ENCODE measurements at regions not wholly inside any gene's neighbourhood (a gene's known extent, or its start where the extent isn't known, plus 50 kb on each side); places are given as distances from the start of the nearest gene placed in this dataset.

DNA sequence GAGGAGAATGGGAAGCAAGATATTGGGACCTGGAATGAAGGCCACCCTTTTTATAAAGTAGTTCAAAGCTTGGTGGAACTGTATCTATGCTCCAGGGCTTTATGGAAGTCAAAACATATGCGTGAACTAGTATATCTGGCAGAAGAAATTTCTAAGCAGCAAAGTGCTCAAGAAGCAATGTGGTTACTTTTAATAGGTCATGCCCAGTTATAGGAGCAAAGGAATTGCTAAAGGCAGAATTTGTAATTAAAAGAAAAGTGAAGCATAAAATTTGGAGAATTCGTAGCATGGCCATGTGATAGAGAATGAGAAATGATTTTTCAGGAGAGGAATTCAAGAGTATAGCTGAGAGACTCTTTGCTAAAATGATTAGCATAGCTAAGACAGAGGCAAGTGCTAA lies 1110.4 kb downstream of the XPNPEP1 start:
- no peaks in the 10 kb centered on the region for H3K36me3 ChIP-seq (ENCODE audit: insufficient read depth)
- no peaks in the 10 kb centered on the region for H4K20me1 ChIP-seq (ENCODE audit: insufficient read depth)
- no peaks in the 10 kb centered on the region for H3K27me3 ChIP-seq (ENCODE audit: insufficient read depth, low read depth)
- H3K9ac ChIP-seq, result no peak overlapping the region
- no peak overlapping the region for H2AFZ ChIP-seq (ENCODE audit: low read depth)
- TF ChIP-seq, protein P1, sequence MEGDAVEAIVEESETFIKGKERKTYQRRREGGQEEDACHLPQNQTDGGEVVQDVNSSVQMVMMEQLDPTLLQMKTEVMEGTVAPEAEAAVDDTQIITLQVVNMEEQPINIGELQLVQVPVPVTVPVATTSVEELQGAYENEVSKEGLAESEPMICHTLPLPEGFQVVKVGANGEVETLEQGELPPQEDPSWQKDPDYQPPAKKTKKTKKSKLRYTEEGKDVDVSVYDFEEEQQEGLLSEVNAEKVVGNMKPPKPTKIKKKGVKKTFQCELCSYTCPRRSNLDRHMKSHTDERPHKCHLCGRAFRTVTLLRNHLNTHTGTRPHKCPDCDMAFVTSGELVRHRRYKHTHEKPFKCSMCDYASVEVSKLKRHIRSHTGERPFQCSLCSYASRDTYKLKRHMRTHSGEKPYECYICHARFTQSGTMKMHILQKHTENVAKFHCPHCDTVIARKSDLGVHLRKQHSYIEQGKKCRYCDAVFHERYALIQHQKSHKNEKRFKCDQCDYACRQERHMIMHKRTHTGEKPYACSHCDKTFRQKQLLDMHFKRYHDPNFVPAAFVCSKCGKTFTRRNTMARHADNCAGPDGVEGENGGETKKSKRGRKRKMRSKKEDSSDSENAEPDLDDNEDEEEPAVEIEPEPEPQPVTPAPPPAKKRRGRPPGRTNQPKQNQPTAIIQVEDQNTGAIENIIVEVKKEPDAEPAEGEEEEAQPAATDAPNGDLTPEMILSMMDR (conservative IDR thresholded peaks at IDR 0.05; ENCODE audit: low read depth, low read length), result no peak
- H3K4me3 ChIP-seq (IDR thresholded peaks at IDR 0.05; ENCODE audit: insufficient read depth, low read depth, low read length), result no peak overlapping the region
- H3K79me2 ChIP-seq (ENCODE audit: insufficient read depth, low read depth), result no peaks in the 10 kb centered on the region
- H3K27ac ChIP-seq, result no peak overlapping the region
- H3K4me1 ChIP-seq (ENCODE audit: low read depth, poor library complexity, severe bottlenecking), result no peaks in the 10 kb centered on the region
- H3K4me2 ChIP-seq, result no peak overlapping the region

DNA sequence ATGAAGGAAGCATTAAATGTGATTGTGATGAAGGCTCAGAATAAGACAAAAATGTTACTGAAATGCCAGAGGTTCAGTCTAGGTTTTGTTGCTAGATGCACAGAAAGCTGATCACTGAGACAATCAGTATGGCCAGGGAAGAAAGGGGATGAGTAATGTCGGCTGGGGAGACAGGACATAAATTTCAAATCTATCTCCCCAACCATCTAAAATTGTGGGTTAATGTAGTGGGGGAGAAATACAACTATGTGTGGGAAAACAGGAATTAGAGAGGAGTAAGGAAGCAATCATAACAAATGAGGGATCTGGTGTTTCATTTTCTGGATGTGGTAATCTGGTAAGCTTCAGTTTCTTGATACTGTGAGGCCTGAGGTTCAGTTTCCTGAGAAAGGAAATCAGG lies 1111.0 kb downstream of the XPNPEP1 start:
- no peak overlapping the region for H3K9ac ChIP-seq
- no peaks in the 10 kb centered on the region for H3K79me2 ChIP-seq (ENCODE audit: insufficient read depth, low read depth)
- H3K4me3 ChIP-seq (IDR thresholded peaks at IDR 0.05; ENCODE audit: insufficient read depth, low read depth, low read length), result no peak overlapping the region
- H3K36me3 ChIP-seq (ENCODE audit: insufficient read depth), result no peaks in the 10 kb centered on the region
- no peak overlapping the region for H3K4me2 ChIP-seq
- no peak overlapping the region for H2AFZ ChIP-seq (ENCODE audit: low read depth)
- TF ChIP-seq, protein P1 (conservative IDR thresholded peaks at IDR 0.05; ENCODE audit: low read depth, low read length), result no peak
- no peaks in the 10 kb centered on the region for H3K27me3 ChIP-seq (ENCODE audit: insufficient read depth, low read depth)
- H4K20me1 ChIP-seq (ENCODE audit: insufficient read depth), result no peaks in the 10 kb centered on the region
- no peaks in the 10 kb centered on the region for H3K4me1 ChIP-seq (ENCODE audit: low read depth, poor library complexity, severe bottlenecking)
- no peak overlapping the region for H3K27ac ChIP-seq

DNA sequence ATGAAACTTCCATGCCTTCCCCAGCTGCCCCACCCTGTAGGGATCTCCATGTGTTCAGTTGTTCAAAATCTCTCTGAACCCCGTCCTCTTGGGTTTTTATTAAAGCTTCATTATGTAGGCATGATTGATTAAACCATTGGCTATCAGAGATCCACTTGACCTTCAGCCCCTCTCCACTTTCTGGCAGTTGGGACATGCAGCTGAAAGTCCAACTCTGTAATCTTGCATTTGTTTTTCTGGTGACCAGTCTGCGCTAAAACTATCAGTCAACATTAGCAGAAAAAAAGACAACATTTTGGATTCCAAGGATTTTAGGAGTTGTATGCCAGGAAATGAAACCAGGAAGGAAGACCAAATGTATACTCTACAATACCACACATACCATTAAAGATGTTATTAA lies 1115.1 kb downstream of the XPNPEP1 start:
- no peak overlapping the region for H3K4me2 ChIP-seq
- no peak overlapping the region for H3K4me3 ChIP-seq (IDR thresholded peaks at IDR 0.05; ENCODE audit: insufficient read depth, low read depth, low read length)
- no peak overlapping the region for H3K9ac ChIP-seq
- H3K27me3 ChIP-seq (ENCODE audit: insufficient read depth, low read depth), result no peaks in the 10 kb centered on the region
- TF ChIP-seq, protein P1 (conservative IDR thresholded peaks at IDR 0.05; ENCODE audit: low read depth, low read length), result no peak
- H3K36me3 ChIP-seq (ENCODE audit: insufficient read depth), result no peaks in the 10 kb centered on the region
- no peaks in the 10 kb centered on the region for H3K4me1 ChIP-seq (ENCODE audit: low read depth, poor library complexity, severe bottlenecking)
- no peaks in the 10 kb centered on the region for H3K79me2 ChIP-seq (ENCODE audit: insufficient read depth, low read depth)
- no peak overlapping the region for H2AFZ ChIP-seq (ENCODE audit: low read depth)
- no peaks in the 10 kb centered on the region for H4K20me1 ChIP-seq (ENCODE audit: insufficient read depth)
- no peak overlapping the region for H3K27ac ChIP-seq

DNA sequence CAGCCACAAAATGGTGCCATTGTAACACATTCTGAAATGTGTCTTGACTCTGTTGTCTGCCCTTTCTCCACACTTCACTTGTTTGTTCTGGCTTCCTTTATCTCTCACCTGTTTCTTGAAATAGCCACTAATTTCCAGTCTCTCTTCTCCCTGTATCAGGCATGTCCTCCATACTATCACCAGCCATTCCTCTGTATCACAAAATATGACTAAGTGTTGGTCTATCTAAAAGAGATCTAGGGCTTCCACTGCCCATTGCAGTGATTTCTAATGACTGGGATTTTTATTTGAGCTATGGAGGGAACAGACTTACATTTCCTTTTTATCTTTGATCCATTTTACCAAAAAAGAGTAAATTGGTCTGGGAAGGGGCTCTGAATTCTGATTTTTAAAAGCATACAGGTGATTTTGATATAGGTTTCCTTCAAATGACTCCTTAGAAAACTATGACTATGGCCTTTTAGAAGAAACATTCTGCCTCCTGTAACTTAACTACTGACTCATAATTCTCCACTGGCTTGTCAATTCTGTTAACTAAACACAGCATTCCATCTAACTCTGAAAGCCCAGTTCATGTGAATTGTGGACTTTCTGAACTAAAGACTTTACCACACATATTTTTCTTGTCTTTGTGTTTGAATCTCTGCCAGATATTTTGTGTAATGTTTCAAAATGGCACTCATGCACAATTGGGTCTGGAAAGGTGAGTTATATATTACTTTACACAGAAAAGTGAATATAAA lies 1121.4 kb downstream of the XPNPEP1 start:
- TF ChIP-seq, protein P1 (conservative IDR thresholded peaks at IDR 0.05; ENCODE audit: low read depth, low read length), result no peak
- H3K9ac ChIP-seq, result no peak overlapping the region

More for the DNA sequence above, 1121.4 kb downstream of the XPNPEP1 start:
- no peak overlapping the region for H3K4me3 ChIP-seq (IDR thresholded peaks at IDR 0.05; ENCODE audit: insufficient read depth, low read depth, low read length)
- no peak overlapping the region for H3K27ac ChIP-seq
- H3K36me3 ChIP-seq (ENCODE audit: insufficient read depth), result no peaks in the 10 kb centered on the region
- H3K4me1 ChIP-seq (ENCODE audit: low read depth, poor library complexity, severe bottlenecking), result no peaks in the 10 kb centered on the region
- H3K79me2 ChIP-seq (ENCODE audit: insufficient read depth, low read depth), result no peaks in the 10 kb centered on the region
- H3K27me3 ChIP-seq (ENCODE audit: insufficient read depth, low read depth), result no peaks in the 10 kb centered on the region
- no peak overlapping the region for H2AFZ ChIP-seq (ENCODE audit: low read depth)
- no peaks in the 10 kb centered on the region for H4K20me1 ChIP-seq (ENCODE audit: insufficient read depth)
- H3K4me2 ChIP-seq, result no peak overlapping the region

Measured in KMS-11 (cell line).